MM.1S (cell line): ENCODE measurements at regions not wholly inside any gene's neighbourhood (a gene's known extent, or its start where the extent isn't known, plus 50 kb on each side); places are given as distances from the start of the nearest gene placed in this dataset.

Source experiments
- DNase-seq: peaks from one replicate; pipeline ENCODE4 v3.0.0-alpha.2; 2015
- H2AFZ ChIP-seq: fragments of 300-600 bp; sonication (generic); 2 replicates; pipeline ENCODE4 v1.6.0; 2016; ENCODE audit warnings: antibody characterized with exemption, low read length
- H3F3A ChIP-seq: fragments of 300-600 bp; sonication (generic); 2 replicates; pipeline ENCODE4 v1.6.1; 2016; ENCODE audit warnings: mild to moderate bottlenecking, antibody characterized with exemption, low read length, moderate library complexity, mixed read lengths; ENCODE audit not compliant: insufficient read depth
- H3K27ac ChIP-seq: fragments of 300-600 bp; sonication (generic); 2 replicates; pipeline ENCODE4 v1.5.1; 2016; ENCODE audit warnings: mild to moderate bottlenecking, low read length
- H3K27me3 ChIP-seq: fragments of 300-600 bp; sonication (generic); replicated peaks from 2 replicates; pipeline ENCODE4 v1.6.0; 2016; ENCODE audit warnings: low read length; ENCODE audit not compliant: insufficient read depth
- H3K36me3 ChIP-seq: fragments of 300-600 bp; sonication (generic); replicated peaks from 2 replicates; pipeline ENCODE4 v1.6.1; 2016; ENCODE audit warnings: mild to moderate bottlenecking, low read length, mixed read lengths; ENCODE audit not compliant: insufficient read depth
- H3K4me1 ChIP-seq: fragments of 300-600 bp; sonication (generic); 2 replicates; pipeline ENCODE4 v1.6.1; 2016; ENCODE audit warnings: low read length, mixed read lengths
- H3K4me2 ChIP-seq: fragments of 300-600 bp; sonication (generic); 2 replicates; pipeline ENCODE4 v1.6.0; 2016; ENCODE audit warnings: low read depth, low read length
- H3K4me3 ChIP-seq: fragments of 300-600 bp; sonication (generic); 2 replicates; pipeline ENCODE4 v1.5.1; 2016; ENCODE audit warnings: low read length, mixed read lengths
- H3K79me2 ChIP-seq: fragments of 300-600 bp; sonication (generic); 2 replicates; pipeline ENCODE4 v1.6.1; 2016; ENCODE audit warnings: mixed run types, low read length, mixed read lengths
- H3K9ac ChIP-seq: fragments of 300-600 bp; sonication (generic); 2 replicates; pipeline ENCODE4 v1.6.1; 2016; ENCODE audit warnings: low read length, mixed read lengths
- H3K9me2 ChIP-seq: fragments of 300-600 bp; sonication (generic); replicated peaks from 2 replicates; pipeline ENCODE4 v1.6.1; 2016; ENCODE audit warnings: mild to moderate bottlenecking, low read length, mixed read lengths; ENCODE audit not compliant: insufficient read depth
- H3K9me3 ChIP-seq: fragments of 300-600 bp; sonication (generic); replicated peaks from 2 replicates; pipeline ENCODE4 v1.6.1; 2016; ENCODE audit warnings: mild to moderate bottlenecking, low read length, mixed read lengths; ENCODE audit not compliant: insufficient read depth
- H4K20me1 ChIP-seq: fragments of 300-600 bp; sonication (generic); 2 replicates; pipeline ENCODE4 v1.6.1; 2016; ENCODE audit warnings: mild to moderate bottlenecking, low read length, moderate library complexity, mixed read lengths; ENCODE audit not compliant: insufficient read depth
- CTCF ChIP-seq: fragments of 300-600 bp; sonication (generic); IDR thresholded peaks from 2 replicates; pipeline ENCODE4 v1.5.1; 2016; ENCODE audit warnings: antibody characterized with exemption, low read length, mixed read lengths
- EZH2 ChIP-seq: fragments of 300-600 bp; sonication (generic); optimal IDR thresholded peaks from 2 replicates; pipeline ENCODE3; 2017; ENCODE audit warnings: low read depth, mild to moderate bottlenecking, antibody characterized with exemption, low read length, mixed read lengths
- EZH2phosphoT487 ChIP-seq: fragments of 300-600 bp; sonication (generic); IDR thresholded peaks from 2 replicates; pipeline ENCODE4 v1.6.1; 2018; ENCODE audit warnings: antibody characterized with exemption, low read length

- no peak for TF ChIP-seq EZH2
- TF ChIP-seq EZH2phosphoT487: no peak
- no peak for TF ChIP-seq CTCF
- Histone ChIP-seq H3K9me3 (no peaks in the 10 kb centered on the region), H3K9ac (no peak overlapping the region), H3K4me2 (no peak overlapping the region), H3K4me1 (no peaks in the 10 kb centered on the region), H3K27me3 (no peaks in the 10 kb centered on the region), H3K4me3 (no peak overlapping the region), H3K9me2 (no peaks in the 10 kb centered on the region), H3K36me3 (no peaks in the 10 kb centered on the region), H3F3A (no peaks in the 10 kb centered on the region), H3K27ac (no peak overlapping the region), H4K20me1 (no peaks in the 10 kb centered on the region), H2AFZ (no peak overlapping the region), H3K79me2 (no peaks in the 10 kb centered on the region)
- DNase-seq: peak; percentile 46
Measured at GRCh38 chr14:27114180-27114579, 516.3 kb upstream of the NOVA1 start.

DNA sequence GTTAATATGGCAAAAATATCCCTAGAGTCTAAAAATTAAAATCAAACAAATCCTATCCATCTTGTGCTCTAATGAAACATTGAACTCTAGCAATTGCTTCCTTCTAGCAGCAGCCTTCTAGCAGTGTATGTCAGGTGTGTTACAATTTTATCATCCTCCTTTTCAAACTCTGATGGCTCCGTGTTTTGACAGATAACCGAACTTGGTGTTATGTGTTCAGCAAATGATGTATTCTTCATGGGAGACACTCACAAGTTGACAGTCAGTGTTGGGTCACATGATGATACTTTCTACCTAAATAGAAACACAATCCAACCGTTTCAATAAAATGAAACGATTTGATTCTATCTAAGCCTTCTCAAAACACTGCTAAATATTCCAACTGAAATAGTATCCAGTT is 525.3 kb upstream of the NOVA1 start:
- H3K9ac ChIP-seq: no peak overlapping the region
- H3F3A ChIP-seq: no peaks in the 10 kb centered on the region
- H3K4me1 ChIP-seq: peaks cover 5% of the 10 kb centered on the region; the same call in 1 of the 2 replicates
- TF ChIP-seq EZH2phosphoT487 (no peak), CTCF (no peak), EZH2 (no peak)
- H3K79me2 ChIP-seq: no peaks in the 10 kb centered on the region
- no peaks in the 10 kb centered on the region for H3K9me2 ChIP-seq
- H3K27ac ChIP-seq: no peak overlapping the region
- H3K4me3 ChIP-seq: no peak overlapping the region
- H3K27me3 ChIP-seq: no peaks in the 10 kb centered on the region
- no peaks in the 10 kb centered on the region for H4K20me1 ChIP-seq
- H2AFZ ChIP-seq: no peak overlapping the region
- H3K4me2 ChIP-seq: no peak overlapping the region
- H3K36me3 ChIP-seq: no peaks in the 10 kb centered on the region
- no peak for DNase-seq
- H3K9me3 ChIP-seq: no peaks in the 10 kb centered on the region

GRCh38 chr14:27127838-27128237 is 530.0 kb upstream of the NOVA1 start:
- Histone ChIP-seq H2AFZ (no peak overlapping the region), H3K9ac (no peak overlapping the region), H4K20me1 (no peaks in the 10 kb centered on the region), H3K4me1 (peaks cover 21% of the 10 kb centered on the region), H3K79me2 (no peaks in the 10 kb centered on the region), H3K27me3 (no peaks in the 10 kb centered on the region), H3K27ac (no peak overlapping the region), H3K9me3 (no peaks in the 10 kb centered on the region), H3K9me2 (no peaks in the 10 kb centered on the region), H3F3A (no peaks in the 10 kb centered on the region), H3K4me2 (no peak overlapping the region), H3K4me3 (no peak overlapping the region), H3K36me3 (no peaks in the 10 kb centered on the region)
- DNase-seq: no peak
- TF ChIP-seq EZH2phosphoT487: no peak
- no peak for TF ChIP-seq EZH2
- no peak for TF ChIP-seq CTCF
